IMR-90 (cell line): ENCODE measurements at regions not wholly inside any gene's neighbourhood (a gene's known extent, or its start where the extent isn't known, plus 50 kb on each side); places are given as distances from the start of the nearest gene placed in this dataset.

ENCODE experiments used
- ATAC-seq: fragments of 200-7000 bp; cut with Tn5 transposase; 2 replicates; pipeline ENCODE4 v1.9.1; 2020; ENCODE audit warnings: low read depth, mild to moderate bottlenecking, moderate library complexity
- BruUV-seq: library from RNA; stranded (reverse); fragments of 400-500 nt; replicated peaks from 2 replicates; lab custom pipeline; 2021; lab: Mats Ljungman, UMichigan
- CTCF ChIA-PET: fragments of 300-600 bp; formaldehyde crosslinking; extraction: SDS; loops from one replicate; lab custom pipeline; 2021; ENCODE audit warnings: antibody characterized with exemption; lab: Yijun Ruan, JAX
- POLR2A ChIA-PET: fragments of 300-600 bp; sonication (Branson Sonifier 250); formaldehyde crosslinking; loops from one replicate; lab custom pipeline; 2022; ENCODE audit warnings: antibody characterized with exemption; ENCODE audit not compliant: unreplicated experiment; lab: Charles Lee
- DNase-seq: peaks from one replicate; pipeline ENCODE4 v3.0.0; 2013
- H2AFZ ChIP-seq: replicated peaks from 2 replicates; pipeline ENCODE3; 2013; ENCODE audit warnings: low read length, mild to moderate bottlenecking; ENCODE audit not compliant: poor library complexity
- H2AK5ac ChIP-seq: 2 replicates; pipeline ENCODE4 v1.6.1; 2013; ENCODE audit warnings: low read depth, low read length, inconsistent platforms
- H2AK9ac ChIP-seq: replicated peaks from 2 replicates; pipeline ENCODE3; 2013; ENCODE audit warnings: mild to moderate bottlenecking, low read depth, low read length, moderate library complexity; ENCODE audit not compliant: poor library complexity
- H2BK120ac ChIP-seq: 2 replicates; pipeline ENCODE4 v1.6.1; 2013; ENCODE audit warnings: low read depth, low read length, inconsistent platforms
- H2BK15ac ChIP-seq: 3 replicates; pipeline ENCODE4 v1.6.1; 2013; ENCODE audit warnings: low read depth, low read length, inconsistent platforms
- H2BK20ac ChIP-seq: 2 replicates; pipeline ENCODE4 v1.6.1; 2013; ENCODE audit warnings: low read depth, mild to moderate bottlenecking, inconsistent platforms, low read length, moderate library complexity
- H2BK5ac ChIP-seq: 2 replicates; pipeline ENCODE4 v1.6.1; 2013; ENCODE audit warnings: mild to moderate bottlenecking, low read depth, low read length, inconsistent platforms; ENCODE audit not compliant: poor library complexity, severe bottlenecking
- H3K14ac ChIP-seq: replicated peaks from 2 replicates; pipeline ENCODE4 v1.6.1; 2013; ENCODE audit warnings: low read depth, low read length, inconsistent platforms
- H3K18ac ChIP-seq: 2 replicates; pipeline ENCODE4 v1.6.1; 2013; ENCODE audit warnings: low read depth, low read length, control low read depth
- H3K23ac ChIP-seq: 2 replicates; pipeline ENCODE4 v1.6.1; 2013; ENCODE audit warnings: low read depth, low read length, inconsistent platforms
- H3K27ac ChIP-seq: 2 replicates; pipeline ENCODE4 v1.5.1; 2013; ENCODE audit warnings: mild to moderate bottlenecking, control low read depth, low read length; ENCODE audit not compliant: insufficient read depth
- H3K27me3 ChIP-seq: 2 replicates; pipeline ENCODE4 v1.6.1; 2013; ENCODE audit warnings: low read length; ENCODE audit not compliant: control insufficient read depth, insufficient read depth
- H3K36me3 ChIP-seq: 2 replicates; pipeline ENCODE4 v1.6.1; 2013; ENCODE audit warnings: low read length, mixed read lengths; ENCODE audit not compliant: control insufficient read depth, insufficient read depth
- H3K4ac ChIP-seq: 2 replicates; pipeline ENCODE4 v1.6.1; 2013; ENCODE audit warnings: low read depth, low read length, inconsistent platforms
- H3K4me1 ChIP-seq: 2 replicates; pipeline ENCODE4 v1.6.1; 2013; ENCODE audit warnings: low read length, mixed read lengths; ENCODE audit not compliant: control insufficient read depth, insufficient read depth
- H3K4me2 ChIP-seq: 2 replicates; pipeline ENCODE4 v1.6.1; 2013; ENCODE audit warnings: low read depth, mild to moderate bottlenecking, control low read depth, low read length, moderate library complexity
- H3K4me3 ChIP-seq: 2 replicates; pipeline ENCODE4 v1.5.1; 2013; ENCODE audit warnings: low read depth, mild to moderate bottlenecking, control low read depth, low read length, moderate library complexity; ENCODE audit not compliant: insufficient read depth
- H3K56ac ChIP-seq: 2 replicates; pipeline ENCODE4 v1.6.1; 2013; ENCODE audit warnings: low read length, inconsistent platforms; ENCODE audit not compliant: insufficient read depth; ENCODE audit errors: extremely low read depth
- H3K79me1 ChIP-seq, 2 experiments: 2 replicates each; pipeline ENCODE4 v1.6.1; 2013; ENCODE audit warnings: low read length in 2 of 2, inconsistent platforms in 1 of 2, low read depth in 1 of 2
- H3K9ac ChIP-seq: 2 replicates; pipeline ENCODE4 v1.6.1; 2013; ENCODE audit warnings: low read depth, low read length, control low read depth
- H3K9me1 ChIP-seq: 2 replicates; pipeline ENCODE4 v1.6.1; 2013; ENCODE audit warnings: low read length, inconsistent platforms; ENCODE audit not compliant: insufficient read depth
- H3K9me3 ChIP-seq: 2 replicates; pipeline ENCODE4 v1.6.1; 2013; ENCODE audit warnings: low read length; ENCODE audit not compliant: control insufficient read depth, insufficient read depth
- H4K20me1 ChIP-seq: 2 replicates; pipeline ENCODE4 v1.6.1; 2013; ENCODE audit warnings: low read length, inconsistent platforms; ENCODE audit not compliant: insufficient read depth
- H4K5ac ChIP-seq: 2 replicates; pipeline ENCODE4 v1.6.1; 2013; ENCODE audit warnings: mild to moderate bottlenecking, low read depth, low read length, control low read depth
- H4K8ac ChIP-seq, 2 experiments: 2 replicates each; pipeline ENCODE4 v1.6.1; 2013; ENCODE audit warnings: low read depth in 2 of 2, low read length in 2 of 2, control low read depth in 1 of 2, inconsistent platforms in 1 of 2
- H4K91ac ChIP-seq: 2 replicates; pipeline ENCODE4 v1.6.1; 2013; ENCODE audit warnings: low read depth, low read length, inconsistent platforms; ENCODE audit not compliant: insufficient read depth
- BHLHE40 ChIP-seq: fragments of 150-350 bp; IDR thresholded peaks from 2 replicates; pipeline ENCODE4 v1.6.1; 2016; ENCODE audit warnings: mild to moderate bottlenecking, low read depth, low read length
- FOS ChIP-seq: fragments of 150-350 bp; IDR thresholded peaks from 2 replicates; pipeline ENCODE4 v1.6.1; 2016; ENCODE audit warnings: low read depth, low read length
- MAFK ChIP-seq: IDR thresholded peaks from 2 replicates; pipeline ENCODE4 v1.6.1; 2012; ENCODE audit warnings: low read depth, low read length, improper control_type of control experiment
- MAZ ChIP-seq: IDR thresholded peaks from 2 replicates; pipeline ENCODE4 v1.6.1; 2012; ENCODE audit warnings: low read depth, mild to moderate bottlenecking, low read length, improper control_type of control experiment, moderate library complexity, borderline replicate concordance
- MXI1 ChIP-seq: IDR thresholded peaks from 2 replicates; pipeline ENCODE4 v1.6.1; 2012; ENCODE audit warnings: low read depth, mild to moderate bottlenecking, low read length, moderate library complexity, borderline replicate concordance
- POLR2A ChIP-seq: IDR thresholded peaks from 2 replicates; pipeline ENCODE4 v1.6.1; 2012; ENCODE audit warnings: mild to moderate bottlenecking, low read depth, low read length
- RAD21 ChIP-seq: IDR thresholded peaks from 2 replicates; pipeline ENCODE4 v1.6.1; 2012; ENCODE audit warnings: low read length, improper control_type of control experiment
- RCOR1 ChIP-seq: IDR thresholded peaks from 2 replicates; pipeline ENCODE4 v1.6.1; 2012; ENCODE audit warnings: mild to moderate bottlenecking, low read length, improper control_type of control experiment; ENCODE audit not compliant: insufficient replicate concordance
- SMC3 ChIP-seq: fragments of 150-350 bp; IDR thresholded peaks from 2 replicates; pipeline ENCODE4 v1.6.1; 2016; ENCODE audit warnings: low read depth, mild to moderate bottlenecking, antibody characterized with exemption, low read length, moderate library complexity
- WGBS, 2 experiments: methylation state at CpG; one replicate each; pipeline versions ENCODE4 v1.1.5 to v1.1.7; 2013; ENCODE audit warnings: missing lambda C conversion rate in 2 of 2; ENCODE audit not compliant: insufficient read length in 1 of 2; ENCODE audit errors: extremely low coverage in 2 of 2; 5-methylcytosine and 5-hydroxymethylcytosine counted together
- dilution Hi-C: fragments of 300-500 bp; cut with HindIII; formaldehyde crosslinking; loops from one replicate; pipeline ENCODE4 v1.14.3; 2018; ENCODE audit warnings: low sequenced_read_pairs; ENCODE audit not compliant: unreplicated experiment
- in situ Hi-C: fragments of 300-500 bp; cut with MboI; formaldehyde crosslinking; loops from 3 replicates; pipeline ENCODE4 v1.14.3; 2019; ENCODE audit warnings: low sequenced_read_pairs, inconsistent platforms, mixed read lengths
- intact Hi-C: fragments of 100-400 bp; cut with micrococcal nuclease; formaldehyde crosslinking; loops from 2 replicates; pipeline ENCODE4 v1.10.0; 2022
- TF ChIP-seq, protein P1 (sequence below): fragments of 150-350 bp; IDR thresholded peaks from 2 replicates; pipeline ENCODE4 v1.6.1; 2017; ENCODE audit warnings: mild to moderate bottlenecking, antibody characterized with exemption, low read length, low read depth
- TF ChIP-seq, protein P2 (sequence below): conservative IDR thresholded peaks from 2 replicates; pipeline ENCODE4 v1.5.1; 2012; ENCODE audit warnings: mild to moderate bottlenecking, low read depth, low read length, improper control_type of control experiment

GRCh38 chr1:208524925-208525324 lies 280.7 kb upstream of the PLXNA2 start:
- no peak overlapping the region for H2BK15ac ChIP-seq
- no peak for DNase-seq
- H4K20me1 ChIP-seq: no peaks in the 10 kb centered on the region
- no peak for ATAC-seq
- H4K5ac ChIP-seq: no peak overlapping the region
- H2AK5ac ChIP-seq: no peak overlapping the region
- H3K14ac ChIP-seq: no peak overlapping the region
- H4K8ac ChIP-seq: no peak overlapping the region
- no peak overlapping the region for H4K91ac ChIP-seq
- H3K4me3 ChIP-seq: no peak overlapping the region
- no peak overlapping the region for H3K4me2 ChIP-seq
- dilution Hi-C loops (no loop called here), intact Hi-C loops (no loop called here), in situ Hi-C loops (no loop called here)
- ChIA-PET POLR2A (no interaction called here), CTCF (interaction anchor here (0.6 kb wide), 1 partner anchor 47 kb away, joined by 3 read pairs; no protein-coding TSS in a partner anchor)
- no peaks in the 10 kb centered on the region for H3K79me1 ChIP-seq
- H3K36me3 ChIP-seq: no peaks in the 10 kb centered on the region
- H3K27ac ChIP-seq: no peak overlapping the region
- no peaks in the 10 kb centered on the region for H3K4me1 ChIP-seq
- no peaks in the 10 kb centered on the region for H3K27me3 ChIP-seq
- TF ChIP-seq MAZ (no peak), RCOR1 (no peak), POLR2A (no peak), RAD21 (no peak), FOS (no peak), SMC3 (no peak), BHLHE40 (no peak), MXI1 (no peak), MAFK (no peak)
- TF ChIP-seq, protein P1, sequence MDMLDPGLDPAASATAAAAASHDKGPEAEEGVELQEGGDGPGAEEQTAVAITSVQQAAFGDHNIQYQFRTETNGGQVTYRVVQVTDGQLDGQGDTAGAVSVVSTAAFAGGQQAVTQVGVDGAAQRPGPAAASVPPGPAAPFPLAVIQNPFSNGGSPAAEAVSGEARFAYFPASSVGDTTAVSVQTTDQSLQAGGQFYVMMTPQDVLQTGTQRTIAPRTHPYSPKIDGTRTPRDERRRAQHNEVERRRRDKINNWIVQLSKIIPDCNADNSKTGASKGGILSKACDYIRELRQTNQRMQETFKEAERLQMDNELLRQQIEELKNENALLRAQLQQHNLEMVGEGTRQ: no peak
- TF ChIP-seq, protein P2, sequence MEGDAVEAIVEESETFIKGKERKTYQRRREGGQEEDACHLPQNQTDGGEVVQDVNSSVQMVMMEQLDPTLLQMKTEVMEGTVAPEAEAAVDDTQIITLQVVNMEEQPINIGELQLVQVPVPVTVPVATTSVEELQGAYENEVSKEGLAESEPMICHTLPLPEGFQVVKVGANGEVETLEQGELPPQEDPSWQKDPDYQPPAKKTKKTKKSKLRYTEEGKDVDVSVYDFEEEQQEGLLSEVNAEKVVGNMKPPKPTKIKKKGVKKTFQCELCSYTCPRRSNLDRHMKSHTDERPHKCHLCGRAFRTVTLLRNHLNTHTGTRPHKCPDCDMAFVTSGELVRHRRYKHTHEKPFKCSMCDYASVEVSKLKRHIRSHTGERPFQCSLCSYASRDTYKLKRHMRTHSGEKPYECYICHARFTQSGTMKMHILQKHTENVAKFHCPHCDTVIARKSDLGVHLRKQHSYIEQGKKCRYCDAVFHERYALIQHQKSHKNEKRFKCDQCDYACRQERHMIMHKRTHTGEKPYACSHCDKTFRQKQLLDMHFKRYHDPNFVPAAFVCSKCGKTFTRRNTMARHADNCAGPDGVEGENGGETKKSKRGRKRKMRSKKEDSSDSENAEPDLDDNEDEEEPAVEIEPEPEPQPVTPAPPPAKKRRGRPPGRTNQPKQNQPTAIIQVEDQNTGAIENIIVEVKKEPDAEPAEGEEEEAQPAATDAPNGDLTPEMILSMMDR: no peak
- H3K18ac ChIP-seq: no peak overlapping the region
- no peak overlapping the region for H2BK20ac ChIP-seq
- H3K9ac ChIP-seq: no peak overlapping the region
- H2BK5ac ChIP-seq: no peak overlapping the region
- no peak overlapping the region for H3K56ac ChIP-seq
- no peak overlapping the region for H3K23ac ChIP-seq
- no peak overlapping the region for H2AFZ ChIP-seq
- H2AK9ac ChIP-seq: no peak overlapping the region
- BruUV-seq: no TSS peak
- no peaks in the 10 kb centered on the region; the same call in 1 of the 2 replicates for H3K9me3 ChIP-seq
- H3K4ac ChIP-seq: no peak overlapping the region
- no peaks in the 10 kb centered on the region for H3K9me1 ChIP-seq
- H2BK120ac ChIP-seq: no peak overlapping the region
- WGBS, 2 experiments: 40% methylated on average over 1 of the region's 5 CpGs; no CpG with 5 or more reads in 1 of the 2 experiments
